ENCODE measurements at regions not wholly inside any gene's neighbourhood (a gene's known extent, or its start where the extent isn't known, plus 50 kb on each side); places are given as distances from the start of the nearest gene placed in this dataset.

GRCh38 chr1:234957330-234958065 is 171.1 kb downstream of the TOMM20 start (continued):
- TF ChIP-seq NKRF (IDR thresholded peaks at IDR 0.05; ENCODE audit: borderline replicate concordance), result 0 out of 2 replicates have a peak, but pooled peaks have one; percentile 12
- TF ChIP-seq ZNF274 (IDR thresholded peaks at IDR 0.05; ENCODE audit: borderline replicate concordance, low read depth, low read length), result no peak
- peak in 1 of 2 experiments; percentile 17; a peak in 3 of 4 replicates for TF ChIP-seq MAZ (CRISPR knock-in tag; conservative IDR thresholded peaks at IDR 0.05 in 1 of 2, IDR thresholded peaks at IDR 0.05 in 1 of 2)
- TF ChIP-seq BCLAF1 (IDR thresholded peaks at IDR 0.05; ENCODE audit: borderline replicate concordance in 1 of 2, control insufficient read depth in 1 of 2, low read depth in 2 of 2, low read length in 1 of 2), result 0 out of 4 replicates have a peak, but pooled peaks of 1 of the 2 experiments have one; percentile 83
- TF ChIP-seq GTF2F1 (IDR thresholded peaks at IDR 0.05; ENCODE audit: low read depth, low read length), result no peak
- TF ChIP-seq FOXJ2 (tag; IDR thresholded peaks at IDR 0.05), result no peak
- peak; percentile 28; the same call in 1 of the 2 replicates for TF ChIP-seq E2F3 (CRISPR knock-in tag; IDR thresholded peaks at IDR 0.05)
- TF ChIP-seq CBX1 (IDR thresholded peaks at IDR 0.05; ENCODE audit: low read depth), result no peak
- TF ChIP-seq REST (IDR thresholded peaks at IDR 0.05; ENCODE audit: borderline replicate concordance), result peak; percentile 23; the same call in 1 of the 2 replicates
- TF ChIP-seq REST (CRISPR knock-in tag; IDR thresholded peaks at IDR 0.05; ENCODE audit: low read depth), result 0 out of 2 replicates have a peak, but pooled peaks have one; percentile 43
- 0 out of 2 replicates have a peak, but pooled peaks have one; percentile 22 for TF ChIP-seq TEAD2 (tag; IDR thresholded peaks at IDR 0.05)
- TF ChIP-seq ZNF165 (CRISPR knock-in tag; IDR thresholded peaks at IDR 0.05; ENCODE audit: borderline replicate concordance), result no peak; the same call in 1 of the 2 replicates

All from K562 (cell line).